IPS-15b (cell line): ENCODE measurements at regions not wholly inside any gene's neighbourhood (a gene's known extent, or its start where the extent isn't known, plus 50 kb on each side); places are given as distances from the start of the nearest gene placed in this dataset.

Experiments used
- H3K27me3 ChIP-seq: one replicate; pipeline ENCODE4 v1.6.1; 2013; ENCODE audit warnings: low read length; ENCODE audit not compliant: control insufficient read depth, insufficient read depth
- H3K36me3 ChIP-seq: one replicate; pipeline ENCODE4 v1.6.1; 2013; ENCODE audit warnings: low read length; ENCODE audit not compliant: control insufficient read depth, insufficient read depth
- H3K4me1 ChIP-seq: one replicate; pipeline ENCODE4 v1.6.1; 2013; ENCODE audit warnings: mild to moderate bottlenecking, low read length; ENCODE audit not compliant: control insufficient read depth, insufficient read depth
- H3K4me3 ChIP-seq: one replicate; pipeline ENCODE4 v1.5.1; 2013; ENCODE audit warnings: low read depth, low read length
- H3K9ac ChIP-seq: one replicate; pipeline ENCODE4 v1.6.1; 2013; ENCODE audit warnings: low read depth, mild to moderate bottlenecking, low read length
- H3K9me3 ChIP-seq: one replicate; pipeline ENCODE4 v1.6.1; 2013; ENCODE audit warnings: mild to moderate bottlenecking, low read length; ENCODE audit not compliant: control insufficient read depth, insufficient read depth

- H3K27me3 ChIP-seq, result no peaks in the 10 kb centered on the region
- peaks cover 2% of the 10 kb centered on the region for H3K36me3 ChIP-seq
- no peaks in the 10 kb centered on the region for H3K9me3 ChIP-seq
- no peak overlapping the region for H3K4me3 ChIP-seq
- no peak overlapping the region for H3K9ac ChIP-seq
- H3K4me1 ChIP-seq, result peaks cover 7% of the 10 kb centered on the region
Measured at GRCh38 chr15:70268698-70269251, 171.1 kb upstream of the TLE3 start.

GRCh38 chr15:70267879-70268278, 170.2 kb upstream of the TLE3 start:
- no peak overlapping the region for H3K4me3 ChIP-seq
- H3K9me3 ChIP-seq, result no peaks in the 10 kb centered on the region
- no peaks in the 10 kb centered on the region for H3K27me3 ChIP-seq
- peaks cover 10% of the 10 kb centered on the region for H3K4me1 ChIP-seq
- H3K9ac ChIP-seq, result no peak overlapping the region
- H3K36me3 ChIP-seq, result peaks cover 2% of the 10 kb centered on the region

- Histone ChIP-seq H3K9me3 (no peaks in the 10 kb centered on the region), H3K27me3 (no peaks in the 10 kb centered on the region), H3K4me3 (no peak overlapping the region), H3K9ac (no peak overlapping the region), H3K4me1 (peaks cover 10% of the 10 kb centered on the region), H3K36me3 (peaks cover 2% of the 10 kb centered on the region)
Measured at GRCh38 chr15:70267306-70267705, 169.6 kb upstream of the TLE3 start.

- Histone ChIP-seq H3K4me1 (peaks cover 7% of the 10 kb centered on the region), H3K36me3 (peaks cover 2% of the 10 kb centered on the region), H3K9ac (no peak overlapping the region), H3K4me3 (no peak overlapping the region), H3K9me3 (no peaks in the 10 kb centered on the region), H3K27me3 (no peaks in the 10 kb centered on the region)
Measured at GRCh38 chr15:70266412-70267121, 168.8 kb upstream of the TLE3 start.

- peaks cover 3% of the 10 kb centered on the region for H3K4me1 ChIP-seq
- H3K36me3 ChIP-seq, result peaks cover 2% of the 10 kb centered on the region
- no peak overlapping the region for H3K9ac ChIP-seq
- H3K4me3 ChIP-seq, result no peak overlapping the region
- no peaks in the 10 kb centered on the region for H3K9me3 ChIP-seq
- H3K27me3 ChIP-seq, result no peaks in the 10 kb centered on the region
Measured at GRCh38 chr15:70265986-70266385, 168.3 kb upstream of the TLE3 start.

GRCh38 chr15:70265466-70265978, 167.8 kb upstream of the TLE3 start:
- H3K9me3 ChIP-seq, result no peaks in the 10 kb centered on the region
- no peak overlapping the region for H3K9ac ChIP-seq
- peaks cover 2% of the 10 kb centered on the region for H3K4me1 ChIP-seq
- peaks cover 2% of the 10 kb centered on the region for H3K36me3 ChIP-seq
- no peak overlapping the region for H3K4me3 ChIP-seq
- H3K27me3 ChIP-seq, result no peaks in the 10 kb centered on the region

- Histone ChIP-seq H3K36me3 (peaks cover 2% of the 10 kb centered on the region), H3K4me3 (no peak overlapping the region), H3K9ac (no peak overlapping the region), H3K9me3 (no peaks in the 10 kb centered on the region), H3K27me3 (no peaks in the 10 kb centered on the region), H3K4me1 (peaks cover 2% of the 10 kb centered on the region)
Measured at GRCh38 chr15:70264738-70265465, 167.2 kb upstream of the TLE3 start.

- Histone ChIP-seq H3K9ac (no peak overlapping the region), H3K27me3 (no peaks in the 10 kb centered on the region), H3K4me1 (peaks cover 2% of the 10 kb centered on the region), H3K9me3 (no peaks in the 10 kb centered on the region), H3K4me3 (no peak overlapping the region), H3K36me3 (peaks cover 2% of the 10 kb centered on the region)
Measured at GRCh38 chr15:70264014-70264582, 166.4 kb upstream of the TLE3 start.

GRCh38 chr15:70262591-70263274, 165.0 kb upstream of the TLE3 start:
- H3K4me3 ChIP-seq, result no peak overlapping the region
- H3K36me3 ChIP-seq, result peaks cover 2% of the 10 kb centered on the region
- H3K9ac ChIP-seq, result no peak overlapping the region
- H3K4me1 ChIP-seq, result peaks cover 2% of the 10 kb centered on the region
- no peaks in the 10 kb centered on the region for H3K27me3 ChIP-seq
- H3K9me3 ChIP-seq, result no peaks in the 10 kb centered on the region

GRCh38 chr15:70262171-70262570, 164.5 kb upstream of the TLE3 start:
- Histone ChIP-seq H3K4me1 (peaks cover 2% of the 10 kb centered on the region), H3K9me3 (no peaks in the 10 kb centered on the region), H3K9ac (no peak overlapping the region), H3K4me3 (no peak overlapping the region), H3K27me3 (no peaks in the 10 kb centered on the region), H3K36me3 (peaks cover 2% of the 10 kb centered on the region)

- Histone ChIP-seq H3K9me3 (no peaks in the 10 kb centered on the region), H3K36me3 (peaks cover 2% of the 10 kb centered on the region), H3K9ac (no peak overlapping the region), H3K27me3 (no peaks in the 10 kb centered on the region), H3K4me3 (no peak overlapping the region), H3K4me1 (peaks cover 2% of the 10 kb centered on the region)
Measured at GRCh38 chr15:70261083-70261482, 163.4 kb upstream of the TLE3 start.
